Activated T-helper 1 cell treated with anti-CD3 and anti-CD28 coated beads, Interleukin-2, amount 50 U/mL, for 16 hours (primary cell): ENCODE measurements at regions not wholly inside any gene's neighbourhood (a gene's known extent, or its start where the extent isn't known, plus 50 kb on each side); places are given as distances from the start of the nearest gene placed in this dataset.

Experiments used
- DNase-seq, 2 donors: peaks; one replicate each; pipeline ENCODE4 v3.0.0-alpha.2; 2020; ENCODE audit warnings: low read depth in 1 of 2, low spot score in 1 of 2

DNA sequence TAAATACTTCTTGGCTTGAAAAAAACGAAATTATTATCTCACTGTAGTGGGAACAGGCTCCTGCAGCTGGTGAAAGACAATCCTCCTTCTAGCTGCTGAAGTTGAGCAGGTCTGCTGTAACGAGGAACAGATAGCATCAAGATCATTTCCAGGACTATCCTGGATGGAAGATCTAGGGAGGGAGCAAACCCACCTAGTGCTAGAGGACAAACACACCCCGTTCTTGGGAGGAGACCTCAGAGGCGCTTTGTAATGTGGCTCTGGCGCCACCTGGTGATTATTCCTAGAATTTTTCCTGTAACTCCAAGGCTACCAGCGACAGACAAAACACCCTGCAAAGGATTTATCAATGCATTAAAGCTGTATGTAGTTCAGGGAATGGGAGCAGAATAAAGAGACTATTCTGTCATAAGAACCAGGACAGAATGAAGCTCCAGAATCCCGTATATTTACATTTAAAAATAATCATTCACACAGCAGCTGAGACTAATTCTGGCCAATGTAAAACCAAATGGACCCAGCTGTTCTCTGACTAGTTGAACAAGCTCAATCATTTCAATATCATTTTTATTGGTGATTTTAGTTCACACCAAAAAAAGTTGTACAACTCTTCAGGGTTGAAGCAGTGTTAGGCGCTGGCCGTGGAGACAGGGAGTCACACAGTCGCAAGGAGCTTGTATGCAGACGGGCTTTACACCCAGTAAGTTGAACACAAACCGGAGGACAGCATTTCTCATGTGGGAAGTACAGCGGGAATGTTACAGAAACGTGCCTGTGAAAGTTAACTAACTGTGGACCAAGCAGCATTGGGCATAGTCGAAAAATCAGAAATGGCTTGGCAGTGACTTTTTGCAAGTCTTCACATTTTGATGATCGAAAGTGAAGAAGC lies 290.3 kb downstream of the TRIB2 start:
- DNase-seq: peak; percentile 18 to 37

GRCh38 chr2:13009027-13009642 lies 292.4 kb downstream of the TRIB2 start:
- no peak for DNase-seq

- no peak for DNase-seq
These were observed 293.5 kb downstream of the TRIB2 start for GRCh38 chr2:13010283-13010682.

DNA sequence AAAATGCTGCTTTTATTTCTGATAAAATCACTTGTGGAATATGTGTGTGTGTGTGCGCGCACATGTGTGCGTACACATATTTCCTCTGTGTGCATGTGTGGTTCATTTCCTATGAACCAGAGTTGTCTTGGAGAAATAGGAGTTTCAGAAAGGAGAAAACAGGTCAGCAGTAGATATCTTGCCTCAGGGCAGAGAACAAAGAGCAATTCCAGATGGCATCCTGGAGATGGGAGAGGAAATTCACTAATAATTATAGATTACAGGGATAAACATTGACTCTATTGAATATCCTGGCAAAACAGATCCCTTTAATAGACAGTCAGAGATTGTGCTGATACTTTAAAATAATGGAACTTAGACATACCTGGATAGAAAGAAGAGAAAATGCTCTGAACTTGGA lies 298.0 kb downstream of the TRIB2 start:
- DNase-seq: no peak

GRCh38 chr2:13015532-13016320 lies 299.0 kb downstream of the TRIB2 start:
- no peak for DNase-seq

DNA sequence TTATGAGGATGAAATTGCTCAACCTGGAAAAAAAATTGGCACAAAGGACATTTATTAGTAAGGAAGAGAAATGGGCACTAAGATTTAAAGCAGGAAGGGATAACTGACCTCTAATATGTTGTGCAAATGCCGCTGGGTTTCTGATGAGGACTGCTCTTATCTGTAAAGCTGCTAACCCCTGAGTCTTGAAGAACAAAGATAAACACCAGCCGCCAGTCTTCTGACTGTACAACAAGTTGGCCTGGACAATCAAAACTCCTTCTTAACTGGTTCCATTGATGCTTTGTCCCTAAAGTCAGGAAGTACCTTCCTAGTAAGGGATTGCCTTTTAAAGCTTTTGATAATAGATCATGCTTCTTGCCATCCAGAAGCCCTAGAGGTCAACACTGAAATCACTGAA lies 301.8 kb downstream of the TRIB2 start:
- no peak for DNase-seq

GRCh38 chr2:13019781-13020180 lies 303.0 kb downstream of the TRIB2 start:
- no peak for DNase-seq

DNA sequence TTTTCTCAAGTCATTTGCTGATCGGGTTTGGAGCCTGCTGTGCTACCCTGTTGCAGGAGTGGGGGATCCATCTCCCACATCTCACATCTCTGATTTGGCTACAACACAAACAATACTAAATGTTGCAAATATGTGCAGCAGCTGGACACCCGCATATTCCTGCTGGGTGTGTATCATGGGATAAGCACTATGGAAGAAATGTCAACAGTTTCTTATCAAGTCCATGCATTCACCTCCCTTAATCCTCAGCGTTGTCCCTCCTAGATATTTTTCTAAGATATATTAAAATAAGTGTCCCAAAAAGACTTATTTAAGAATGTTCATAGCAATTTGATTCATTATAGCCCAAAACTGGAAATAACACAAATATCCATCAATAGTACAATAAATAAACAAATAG lies 303.7 kb downstream of the TRIB2 start:
- DNase-seq: no peak

DNA sequence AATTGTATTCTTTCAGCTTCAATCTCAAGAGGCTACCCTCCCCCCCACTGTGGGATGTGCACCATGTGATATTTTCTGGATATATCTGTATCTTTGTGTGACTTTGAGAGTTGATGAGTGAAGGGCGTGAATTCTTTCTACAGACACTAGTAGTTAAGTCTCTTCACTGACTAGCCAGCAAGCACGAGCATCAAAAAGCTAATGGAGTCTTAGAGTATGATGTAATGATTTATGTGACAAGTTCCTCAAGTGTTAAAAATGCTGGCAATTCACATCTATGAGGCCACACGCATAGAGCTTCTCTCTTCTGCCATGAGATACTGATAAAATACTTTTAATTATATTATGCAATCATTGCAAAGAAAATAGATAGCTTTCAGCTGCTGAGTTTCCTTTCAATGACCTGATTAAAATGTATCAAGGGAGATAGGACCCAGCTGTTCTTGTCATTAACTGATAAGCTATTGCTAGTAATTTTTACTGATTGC lies 304.8 kb downstream of the TRIB2 start:
- no peak for DNase-seq

GRCh38 chr2:13030606-13031005 lies 313.9 kb downstream of the TRIB2 start:
- no peak for DNase-seq

- no peak for DNase-seq
These were observed 318.1 kb downstream of the TRIB2 start for GRCh38 chr2:13034861-13035260.

GRCh38 chr2:13035866-13036265 lies 319.1 kb downstream of the TRIB2 start:
- DNase-seq: no peak

- DNase-seq: no peak
These were observed 323.3 kb downstream of the TRIB2 start for GRCh38 chr2:13040043-13040442.

DNA sequence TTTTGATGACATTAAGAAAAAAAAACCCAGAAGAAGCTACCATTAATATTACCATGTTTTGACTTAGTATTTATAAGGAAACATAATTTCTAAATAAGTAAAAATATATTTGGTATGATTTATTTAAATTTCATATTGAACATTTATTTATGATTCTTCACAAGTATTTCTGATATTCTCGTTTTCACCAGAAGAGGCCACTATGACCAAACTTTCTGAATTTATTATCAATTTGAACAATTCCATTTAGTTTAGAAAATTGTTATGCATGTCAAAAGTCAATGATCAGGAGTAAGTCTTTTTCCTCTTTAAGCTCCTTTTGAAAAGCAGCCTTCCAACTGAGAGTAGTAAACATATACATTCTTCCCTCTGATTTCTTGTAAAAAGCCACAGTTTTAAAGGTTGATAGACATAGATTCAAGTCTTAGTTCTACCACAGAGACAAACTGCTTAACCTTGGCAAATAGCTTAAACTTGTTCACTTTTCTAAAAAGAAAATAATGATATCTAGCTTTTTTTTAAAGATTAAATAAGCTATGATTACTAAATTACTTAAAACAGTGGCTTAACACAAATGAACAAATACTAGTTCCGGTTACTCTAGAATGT lies 329.9 kb downstream of the TRIB2 start:
- no peak for DNase-seq

DNA sequence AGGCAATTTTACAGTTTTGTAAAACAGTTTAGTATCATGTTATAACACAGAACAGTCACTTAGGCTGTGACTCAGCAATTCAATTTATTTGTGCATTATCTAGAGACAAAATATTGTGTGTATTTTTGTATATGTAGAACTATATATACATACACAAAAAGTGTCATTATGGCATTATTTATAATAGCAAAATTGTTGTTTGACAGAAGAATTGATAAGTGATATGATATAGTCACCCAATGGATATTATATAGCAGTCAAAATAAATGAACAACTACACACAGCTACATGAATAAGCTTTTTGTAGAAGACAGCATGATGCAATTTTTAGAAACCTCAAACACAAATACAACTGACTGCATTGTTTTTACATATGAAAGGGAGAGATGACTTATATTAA lies 334.0 kb downstream of the TRIB2 start:
- DNase-seq: no peak

DNA sequence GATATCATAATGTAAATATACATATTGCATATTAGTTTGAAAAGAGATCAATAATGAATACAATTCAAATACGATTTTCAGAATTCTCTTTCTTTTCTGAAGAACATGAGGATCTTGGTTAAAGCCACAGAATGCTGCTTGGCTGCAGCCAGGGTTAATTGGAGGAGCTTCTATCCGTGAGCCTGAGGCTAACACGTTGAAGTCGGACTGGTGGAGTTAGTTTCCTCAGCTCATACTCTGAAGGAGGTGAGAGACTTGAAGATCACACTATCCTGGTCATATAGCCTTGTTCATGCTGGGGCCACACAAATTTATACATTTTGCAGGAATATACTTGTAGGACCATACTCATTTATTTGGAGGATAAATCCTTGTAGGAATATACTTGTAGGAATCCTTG lies 335.8 kb downstream of the TRIB2 start:
- no peak for DNase-seq

DNA sequence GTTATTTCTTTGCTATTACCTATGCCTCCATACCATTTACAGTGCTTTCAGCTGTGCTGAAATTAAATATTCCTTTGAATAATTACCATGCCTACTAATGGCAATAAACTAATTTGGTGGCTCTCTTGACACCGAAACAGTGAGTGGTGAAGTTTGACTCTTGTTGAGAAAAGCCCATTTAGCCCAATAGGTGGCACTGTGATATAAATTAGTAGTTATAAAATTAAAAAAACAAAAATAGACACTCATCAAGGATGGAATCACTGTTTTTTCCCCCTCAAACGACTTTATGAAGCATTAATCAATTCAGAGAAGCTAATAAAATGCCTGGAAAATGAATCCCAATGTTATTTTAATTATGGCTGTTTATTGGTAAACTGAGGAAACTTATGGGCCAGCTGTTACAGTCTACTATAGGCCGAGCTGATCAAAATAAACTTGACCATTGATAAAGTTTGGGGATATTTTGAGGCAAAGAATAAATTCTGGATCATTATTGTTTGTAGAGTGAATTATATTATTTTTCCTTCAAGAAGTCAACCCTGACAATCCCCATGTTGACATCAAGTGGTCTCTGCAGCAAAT lies 339.6 kb downstream of the TRIB2 start:
- DNase-seq: no peak

- DNase-seq: no peak
These were observed 340.9 kb downstream of the TRIB2 start for GRCh38 chr2:13057671-13058070.

DNA sequence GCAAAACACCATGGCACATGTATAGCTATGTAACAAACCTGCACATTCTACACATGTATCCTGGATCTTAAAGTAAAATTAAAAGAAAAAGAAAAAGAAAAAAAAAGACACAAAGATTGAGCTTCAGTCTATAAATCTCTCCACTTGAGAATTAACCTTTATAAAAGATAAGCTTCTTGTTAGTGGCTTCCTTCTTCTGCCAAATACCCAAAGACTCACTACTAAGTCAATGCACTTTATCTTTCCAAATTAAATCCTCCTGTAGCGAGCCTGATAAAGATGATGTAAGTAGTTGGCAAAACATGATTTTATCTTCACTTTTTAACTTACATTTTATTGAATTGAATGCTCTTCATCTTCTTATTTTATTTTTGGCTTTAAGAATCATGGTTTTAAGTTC lies 349.9 kb downstream of the TRIB2 start:
- no peak for DNase-seq

GRCh38 chr2:13067508-13067907 lies 350.8 kb downstream of the TRIB2 start:
- no peak for DNase-seq

GRCh38 chr2:13089971-13090370 lies 373.2 kb downstream of the TRIB2 start:
- no peak for DNase-seq
